SK-N-SH treated with all-trans-retinoic acid at 6 μM for 48 hours (cell line): ENCODE measurements at regions not wholly inside any gene's neighbourhood (a gene's known extent, or its start where the extent isn't known, plus 50 kb on each side); places are given as distances from the start of the nearest gene placed in this dataset.
A peak's percentile ranks its signal among the peaks of the same experiment; 100 is the strongest.

Experiments
- ATAC-seq: fragments of 200-7000 bp; cut with Tn5 transposase; 3 replicates; pipeline ENCODE4 v1.9.1; 2020; ENCODE audit warnings: mild to moderate bottlenecking, moderate library complexity
- ARNTL ChIP-seq: fragments of 450-650 bp; formaldehyde crosslinking; IDR thresholded peaks from 2 replicates; pipeline ENCODE4 v1.5.0; 2020; ENCODE audit warnings: low read depth, mild to moderate bottlenecking, moderate library complexity, borderline replicate concordance
- BACH2 ChIP-seq: fragments of 250-450 bp; sonication (Bioruptor Pico); IDR thresholded peaks from 2 replicates; pipeline ENCODE4 v1.9.0; 2021; ENCODE audit warnings: mild to moderate bottlenecking, borderline replicate concordance
- CSDC2 ChIP-seq: fragments of 250-450 bp; sonication (Bioruptor Pico); IDR thresholded peaks from 2 replicates; pipeline ENCODE4 v1.5.0; 2020; ENCODE audit warnings: mild to moderate bottlenecking, moderate library complexity
- ESRRG ChIP-seq: fragments of 250-450 bp; sonication (Bioruptor Pico); IDR thresholded peaks from 2 replicates; pipeline ENCODE4 v1.6.1; 2021; ENCODE audit warnings: mild to moderate bottlenecking
- GLIS3 ChIP-seq: fragments of 250-450 bp; sonication (Bioruptor Pico); IDR thresholded peaks from 2 replicates; pipeline ENCODE4 v1.5.0; 2020; ENCODE audit warnings: mild to moderate bottlenecking, moderate library complexity
- ISL1 ChIP-seq: fragments of 250-450 bp; sonication (Bioruptor Pico); IDR thresholded peaks from 2 replicates; pipeline ENCODE4 v2.1.2; 2022; ENCODE audit warnings: mild to moderate bottlenecking, moderate library complexity
- OSR1 ChIP-seq: fragments of 250-450 bp; sonication (Bioruptor Pico); IDR thresholded peaks from 2 replicates; pipeline ENCODE4 v1.8.0; 2022; ENCODE audit warnings: moderate library complexity, mild to moderate bottlenecking, inconsistent platforms
- PPARA ChIP-seq: fragments of 250-450 bp; sonication (Bioruptor Pico); IDR thresholded peaks from 2 replicates; pipeline ENCODE4 v1.5.0; 2020; ENCODE audit warnings: mild to moderate bottlenecking, borderline replicate concordance
- RARB ChIP-seq: fragments of 250-450 bp; sonication (Bioruptor Pico); IDR thresholded peaks from 2 replicates; pipeline ENCODE4 v1.8.0; 2021; ENCODE audit warnings: mild to moderate bottlenecking, moderate library complexity
- SNAI2 ChIP-seq: fragments of 250-450 bp; sonication (Bioruptor Pico); IDR thresholded peaks from 2 replicates; pipeline ENCODE4 v1.5.0; 2020; ENCODE audit warnings: mild to moderate bottlenecking, moderate library complexity
- TCF4 ChIP-seq: fragments of 250-450 bp; sonication (Bioruptor Pico); IDR thresholded peaks from 2 replicates; pipeline ENCODE4 v1.8.0; 2021; ENCODE audit warnings: mild to moderate bottlenecking, moderate library complexity, borderline replicate concordance
- TOX ChIP-seq: fragments of 250-450 bp; sonication (Bioruptor Pico); IDR thresholded peaks from 2 replicates; pipeline ENCODE4 v1.8.0; 2021; ENCODE audit warnings: mild to moderate bottlenecking, moderate library complexity, borderline replicate concordance
- ZC3H10 ChIP-seq: fragments of 250-450 bp; sonication (Bioruptor Pico); IDR thresholded peaks from 2 replicates; pipeline ENCODE4 v1.5.1; 2021; ENCODE audit warnings: mild to moderate bottlenecking, moderate library complexity
- ZFP30 ChIP-seq: fragments of 450-650 bp; formaldehyde crosslinking; IDR thresholded peaks from 2 replicates; pipeline ENCODE4 v1.5.0; 2022; ENCODE audit warnings: mild to moderate bottlenecking, moderate library complexity
- ZNF565 ChIP-seq: fragments of 450-650 bp; formaldehyde crosslinking; conservative IDR thresholded peaks from 2 replicates; pipeline ENCODE4 v1.5.0; 2020; ENCODE audit warnings: low read depth, mild to moderate bottlenecking, moderate library complexity
- ZNF70 ChIP-seq: fragments of 450-650 bp; formaldehyde crosslinking; IDR thresholded peaks from 2 replicates; pipeline ENCODE4 v1.5.0; 2020; ENCODE audit warnings: mild to moderate bottlenecking, moderate library complexity
- ZNF8 ChIP-seq: fragments of 450-650 bp; formaldehyde crosslinking; IDR thresholded peaks from 2 replicates; pipeline ENCODE4 v1.5.0; 2020; ENCODE audit warnings: mild to moderate bottlenecking, moderate library complexity
- TF ChIP-seq, protein P1 (sequence below): fragments of 250-450 bp; sonication (Bioruptor Pico); IDR thresholded peaks from 2 replicates; pipeline ENCODE4 v1.5.1; 2020; ENCODE audit warnings: low read depth, mild to moderate bottlenecking, moderate library complexity
- TF ChIP-seq, protein P2 (sequence below): fragments of 250-450 bp; sonication (Bioruptor Pico); IDR thresholded peaks from 2 replicates; pipeline ENCODE4 v1.8.0; 2020; ENCODE audit warnings: mild to moderate bottlenecking, moderate library complexity, borderline replicate concordance
- TF ChIP-seq, protein P3 (sequence below): fragments of 250-450 bp; sonication (Bioruptor Pico); IDR thresholded peaks from 2 replicates; pipeline ENCODE4 v1.8.0; 2021; ENCODE audit warnings: low read depth, mild to moderate bottlenecking, moderate library complexity, borderline replicate concordance
- TF ChIP-seq, protein P4 (sequence below): fragments of 250-450 bp; sonication (Bioruptor Pico); IDR thresholded peaks from 2 replicates; pipeline ENCODE4 v1.5.0; 2020; ENCODE audit warnings: mild to moderate bottlenecking, moderate library complexity
- TF ChIP-seq, protein P5 (sequence below): fragments of 250-450 bp; sonication (Bioruptor Pico); IDR thresholded peaks from 2 replicates; pipeline ENCODE4 v1.5.1; 2021; ENCODE audit warnings: mild to moderate bottlenecking, moderate library complexity

DNA sequence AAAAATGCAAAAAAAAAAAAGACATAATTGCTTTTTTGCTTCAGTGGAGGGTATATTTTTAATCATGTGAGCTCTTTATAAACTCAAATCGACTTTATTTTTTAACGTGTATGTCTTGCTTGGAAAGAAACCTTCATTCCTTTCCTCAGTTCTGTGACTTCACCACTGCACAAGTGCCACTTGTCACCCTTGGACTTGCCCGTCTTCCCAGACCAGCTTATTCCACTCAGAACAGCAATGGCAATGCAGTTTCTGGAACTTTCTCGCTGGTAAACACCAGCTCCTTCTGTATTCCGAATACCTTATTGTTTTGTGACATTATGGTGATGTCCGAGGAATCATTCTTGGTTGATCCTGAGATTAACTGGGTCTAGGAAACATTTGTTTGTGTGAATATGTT lies 440.5 kb upstream of the ADAMTS16 start:
- TF ChIP-seq GLIS3 (no peak), ZC3H10 (CRISPR knock-in tag) (no peak), TOX (CRISPR knock-in tag) (no peak), BACH2 (no peak), RARB (CRISPR knock-in tag) (no peak), SNAI2 (CRISPR knock-in tag) (no peak), CSDC2 (CRISPR knock-in tag) (no peak), ESRRG (CRISPR knock-in tag) (no peak)
- no peak for ATAC-seq

DNA sequence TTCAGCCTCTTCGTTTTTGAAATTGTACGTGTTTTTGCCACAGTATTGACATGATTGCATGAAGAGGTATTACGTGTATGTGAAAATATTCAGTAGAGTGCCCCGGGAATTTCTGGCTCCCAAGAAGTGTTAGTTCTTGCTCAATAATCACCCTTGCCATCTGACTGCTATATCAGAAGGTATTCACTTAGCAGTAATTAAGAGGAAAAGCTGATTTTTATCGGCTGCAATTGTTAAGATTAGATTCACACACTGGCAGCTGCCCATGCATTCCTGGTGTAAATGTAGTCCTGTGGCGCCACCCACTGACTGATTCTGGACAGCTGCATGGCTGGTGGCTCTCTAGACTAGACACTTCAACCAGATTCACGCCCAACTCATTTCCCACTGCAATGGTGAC lies 440.1 kb upstream of the ADAMTS16 start:
- peak; percentile 67; the same call in 2 of the 3 replicates for ATAC-seq
- no peak for TF ChIP-seq GLIS3
- TF ChIP-seq ARNTL (CRISPR knock-in tag) = no peak
- TF ChIP-seq ZNF565 (CRISPR knock-in tag) = no peak
- TF ChIP-seq ISL1 (CRISPR knock-in tag) = no peak
- TF ChIP-seq OSR1 (CRISPR knock-in tag) = no peak
- no peak for TF ChIP-seq ZC3H10 (CRISPR knock-in tag)
- no peak for TF ChIP-seq ZNF8
- TF ChIP-seq, protein P1, sequence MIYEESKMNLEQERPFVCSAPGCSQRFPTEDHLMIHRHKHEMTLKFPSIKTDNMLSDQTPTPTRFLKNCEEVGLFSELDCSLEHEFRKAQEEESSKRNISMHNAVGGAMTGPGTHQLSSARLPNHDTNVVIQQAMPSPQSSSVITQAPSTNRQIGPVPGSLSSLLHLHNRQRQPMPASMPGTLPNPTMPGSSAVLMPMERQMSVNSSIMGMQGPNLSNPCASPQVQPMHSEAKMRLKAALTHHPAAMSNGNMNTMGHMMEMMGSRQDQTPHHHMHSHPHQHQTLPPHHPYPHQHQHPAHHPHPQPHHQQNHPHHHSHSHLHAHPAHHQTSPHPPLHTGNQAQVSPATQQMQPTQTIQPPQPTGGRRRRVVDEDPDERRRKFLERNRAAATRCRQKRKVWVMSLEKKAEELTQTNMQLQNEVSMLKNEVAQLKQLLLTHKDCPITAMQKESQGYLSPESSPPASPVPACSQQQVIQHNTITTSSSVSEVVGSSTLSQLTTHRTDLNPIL = no peak
- TF ChIP-seq, protein P2, sequence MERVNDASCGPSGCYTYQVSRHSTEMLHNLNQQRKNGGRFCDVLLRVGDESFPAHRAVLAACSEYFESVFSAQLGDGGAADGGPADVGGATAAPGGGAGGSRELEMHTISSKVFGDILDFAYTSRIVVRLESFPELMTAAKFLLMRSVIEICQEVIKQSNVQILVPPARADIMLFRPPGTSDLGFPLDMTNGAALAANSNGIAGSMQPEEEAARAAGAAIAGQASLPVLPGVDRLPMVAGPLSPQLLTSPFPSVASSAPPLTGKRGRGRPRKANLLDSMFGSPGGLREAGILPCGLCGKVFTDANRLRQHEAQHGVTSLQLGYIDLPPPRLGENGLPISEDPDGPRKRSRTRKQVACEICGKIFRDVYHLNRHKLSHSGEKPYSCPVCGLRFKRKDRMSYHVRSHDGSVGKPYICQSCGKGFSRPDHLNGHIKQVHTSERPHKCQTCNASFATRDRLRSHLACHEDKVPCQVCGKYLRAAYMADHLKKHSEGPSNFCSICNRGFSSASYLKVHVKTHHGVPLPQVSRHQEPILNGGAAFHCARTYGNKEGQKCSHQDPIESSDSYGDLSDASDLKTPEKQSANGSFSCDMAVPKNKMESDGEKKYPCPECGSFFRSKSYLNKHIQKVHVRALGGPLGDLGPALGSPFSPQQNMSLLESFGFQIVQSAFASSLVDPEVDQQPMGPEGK (CRISPR knock-in tag) = no peak
- TF ChIP-seq ZNF70 (CRISPR knock-in tag) = no peak
- TF ChIP-seq, protein P3, sequence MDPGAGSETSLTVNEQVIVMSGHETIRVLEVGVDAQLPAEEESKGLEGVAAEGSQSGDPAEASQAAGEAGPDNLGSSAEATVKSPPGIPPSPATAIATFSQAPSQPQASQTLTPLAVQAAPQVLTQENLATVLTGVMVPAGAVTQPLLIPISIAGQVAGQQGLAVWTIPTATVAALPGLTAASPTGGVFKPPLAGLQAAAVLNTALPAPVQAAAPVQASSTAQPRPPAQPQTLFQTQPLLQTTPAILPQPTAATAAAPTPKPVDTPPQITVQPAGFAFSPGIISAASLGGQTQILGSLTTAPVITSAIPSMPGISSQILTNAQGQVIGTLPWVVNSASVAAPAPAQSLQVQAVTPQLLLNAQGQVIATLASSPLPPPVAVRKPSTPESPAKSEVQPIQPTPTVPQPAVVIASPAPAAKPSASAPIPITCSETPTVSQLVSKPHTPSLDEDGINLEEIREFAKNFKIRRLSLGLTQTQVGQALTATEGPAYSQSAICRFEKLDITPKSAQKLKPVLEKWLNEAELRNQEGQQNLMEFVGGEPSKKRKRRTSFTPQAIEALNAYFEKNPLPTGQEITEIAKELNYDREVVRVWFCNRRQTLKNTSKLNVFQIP (CRISPR knock-in tag) = no peak
- no peak for TF ChIP-seq ZFP30
- TF ChIP-seq CSDC2 (CRISPR knock-in tag) = no peak
- TF ChIP-seq TCF4 = no peak
- no peak for TF ChIP-seq RARB (CRISPR knock-in tag)
- TF ChIP-seq, protein P4, sequence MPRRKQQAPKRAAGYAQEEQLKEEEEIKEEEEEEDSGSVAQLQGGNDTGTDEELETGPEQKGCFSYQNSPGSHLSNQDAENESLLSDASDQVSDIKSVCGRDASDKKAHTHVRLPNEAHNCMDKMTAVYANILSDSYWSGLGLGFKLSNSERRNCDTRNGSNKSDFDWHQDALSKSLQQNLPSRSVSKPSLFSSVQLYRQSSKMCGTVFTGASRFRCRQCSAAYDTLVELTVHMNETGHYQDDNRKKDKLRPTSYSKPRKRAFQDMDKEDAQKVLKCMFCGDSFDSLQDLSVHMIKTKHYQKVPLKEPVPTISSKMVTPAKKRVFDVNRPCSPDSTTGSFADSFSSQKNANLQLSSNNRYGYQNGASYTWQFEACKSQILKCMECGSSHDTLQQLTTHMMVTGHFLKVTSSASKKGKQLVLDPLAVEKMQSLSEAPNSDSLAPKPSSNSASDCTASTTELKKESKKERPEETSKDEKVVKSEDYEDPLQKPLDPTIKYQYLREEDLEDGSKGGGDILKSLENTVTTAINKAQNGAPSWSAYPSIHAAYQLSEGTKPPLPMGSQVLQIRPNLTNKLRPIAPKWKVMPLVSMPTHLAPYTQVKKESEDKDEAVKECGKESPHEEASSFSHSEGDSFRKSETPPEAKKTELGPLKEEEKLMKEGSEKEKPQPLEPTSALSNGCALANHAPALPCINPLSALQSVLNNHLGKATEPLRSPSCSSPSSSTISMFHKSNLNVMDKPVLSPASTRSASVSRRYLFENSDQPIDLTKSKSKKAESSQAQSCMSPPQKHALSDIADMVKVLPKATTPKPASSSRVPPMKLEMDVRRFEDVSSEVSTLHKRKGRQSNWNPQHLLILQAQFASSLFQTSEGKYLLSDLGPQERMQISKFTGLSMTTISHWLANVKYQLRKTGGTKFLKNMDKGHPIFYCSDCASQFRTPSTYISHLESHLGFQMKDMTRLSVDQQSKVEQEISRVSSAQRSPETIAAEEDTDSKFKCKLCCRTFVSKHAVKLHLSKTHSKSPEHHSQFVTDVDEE = no peak
- no peak for TF ChIP-seq SNAI2 (CRISPR knock-in tag)
- no peak for TF ChIP-seq ESRRG (CRISPR knock-in tag)

DNA sequence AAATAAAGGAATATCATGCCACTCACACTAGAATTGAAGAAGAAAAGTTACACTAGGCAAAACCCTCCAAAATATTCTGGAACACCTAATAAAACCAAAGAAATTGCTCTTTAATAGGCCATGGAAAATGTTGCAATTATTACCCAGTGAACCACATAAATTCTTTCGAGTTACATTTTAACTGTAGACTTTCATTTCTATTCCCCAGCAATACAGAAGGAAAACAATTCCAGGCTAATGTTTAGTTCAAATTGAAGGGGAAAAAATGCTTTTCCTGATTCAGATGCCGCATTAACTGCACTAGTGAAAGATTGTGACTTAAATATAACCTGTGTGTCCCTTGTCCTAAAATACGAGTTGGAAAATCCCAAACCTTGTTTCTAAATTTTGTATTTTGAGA lies 439.3 kb upstream of the ADAMTS16 start:
- ATAC-seq = no peak
- no peak for TF ChIP-seq ZNF565 (CRISPR knock-in tag)
- TF ChIP-seq OSR1 (CRISPR knock-in tag) = no peak
- TF ChIP-seq, protein P2 (CRISPR knock-in tag) = no peak
- TF ChIP-seq, protein P4 = no peak
- no peak for TF ChIP-seq PPARA
- no peak for TF ChIP-seq BACH2
- no peak for TF ChIP-seq ISL1 (CRISPR knock-in tag)
- no peak for TF ChIP-seq GLIS3
- TF ChIP-seq ZNF70 (CRISPR knock-in tag) = no peak
- TF ChIP-seq, protein P5, sequence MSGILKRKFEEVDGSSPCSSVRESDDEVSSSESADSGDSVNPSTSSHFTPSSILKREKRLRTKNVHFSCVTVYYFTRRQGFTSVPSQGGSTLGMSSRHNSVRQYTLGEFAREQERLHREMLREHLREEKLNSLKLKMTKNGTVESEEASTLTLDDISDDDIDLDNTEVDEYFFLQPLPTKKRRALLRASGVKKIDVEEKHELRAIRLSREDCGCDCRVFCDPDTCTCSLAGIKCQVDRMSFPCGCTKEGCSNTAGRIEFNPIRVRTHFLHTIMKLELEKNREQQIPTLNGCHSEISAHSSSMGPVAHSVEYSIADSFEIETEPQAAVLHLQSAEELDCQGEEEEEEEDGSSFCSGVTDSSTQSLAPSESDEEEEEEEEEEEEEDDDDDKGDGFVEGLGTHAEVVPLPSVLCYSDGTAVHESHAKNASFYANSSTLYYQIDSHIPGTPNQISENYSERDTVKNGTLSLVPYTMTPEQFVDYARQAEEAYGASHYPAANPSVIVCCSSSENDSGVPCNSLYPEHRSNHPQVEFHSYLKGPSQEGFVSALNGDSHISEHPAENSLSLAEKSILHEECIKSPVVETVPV = no peak
- TF ChIP-seq, protein P1 = no peak
- TF ChIP-seq ZNF8 = no peak
